ENCODE measurements at regions not wholly inside any gene's neighbourhood (a gene's known extent, or its start where the extent isn't known, plus 50 kb on each side); places are given as distances from the start of the nearest gene placed in this dataset.
"Not testable (repeated sequence)": the region's sequence is repeated elsewhere in the genome, so short reads cannot be mapped to it uniquely, and the experiment has no call there.

DNA sequence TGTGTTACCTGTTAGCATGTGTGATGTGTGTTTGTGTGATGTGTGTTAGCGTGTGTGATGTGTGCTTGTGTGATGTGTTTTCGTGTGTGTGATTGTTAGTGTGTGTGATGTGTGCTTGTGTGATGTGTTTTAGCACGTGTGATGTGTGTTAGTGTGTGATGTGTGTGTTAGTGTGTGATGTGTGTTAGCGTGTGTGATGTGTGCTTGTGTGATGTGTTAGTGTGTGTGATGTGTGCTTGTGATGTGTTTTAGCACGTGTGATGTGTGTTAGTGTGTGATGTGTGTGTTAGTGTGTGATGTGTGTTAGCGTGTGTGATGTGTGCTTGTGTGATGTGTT, 68.4 kb upstream of the CFAP46 start:
- not testable (repeated sequence) for H3K4me1 ChIP-seq (ENCODE audit: control insufficient read depth in 1 of 2, insufficient read depth in 2 of 2, low read length in 2 of 2); H3K4me3 ChIP-seq (ENCODE audit: low read depth in 1 of 2, low read length in 2 of 2); H3K27ac ChIP-seq (ENCODE audit: low read length); H3K9me3 ChIP-seq (ENCODE audit: control insufficient read depth in 1 of 2, low read length in 2 of 2); H3K27me3 ChIP-seq (ENCODE audit: low read depth, low read length); H3K36me3 ChIP-seq (ENCODE audit: control insufficient read depth in 1 of 2, insufficient read depth in 2 of 2, low read length in 2 of 2)

DNA sequence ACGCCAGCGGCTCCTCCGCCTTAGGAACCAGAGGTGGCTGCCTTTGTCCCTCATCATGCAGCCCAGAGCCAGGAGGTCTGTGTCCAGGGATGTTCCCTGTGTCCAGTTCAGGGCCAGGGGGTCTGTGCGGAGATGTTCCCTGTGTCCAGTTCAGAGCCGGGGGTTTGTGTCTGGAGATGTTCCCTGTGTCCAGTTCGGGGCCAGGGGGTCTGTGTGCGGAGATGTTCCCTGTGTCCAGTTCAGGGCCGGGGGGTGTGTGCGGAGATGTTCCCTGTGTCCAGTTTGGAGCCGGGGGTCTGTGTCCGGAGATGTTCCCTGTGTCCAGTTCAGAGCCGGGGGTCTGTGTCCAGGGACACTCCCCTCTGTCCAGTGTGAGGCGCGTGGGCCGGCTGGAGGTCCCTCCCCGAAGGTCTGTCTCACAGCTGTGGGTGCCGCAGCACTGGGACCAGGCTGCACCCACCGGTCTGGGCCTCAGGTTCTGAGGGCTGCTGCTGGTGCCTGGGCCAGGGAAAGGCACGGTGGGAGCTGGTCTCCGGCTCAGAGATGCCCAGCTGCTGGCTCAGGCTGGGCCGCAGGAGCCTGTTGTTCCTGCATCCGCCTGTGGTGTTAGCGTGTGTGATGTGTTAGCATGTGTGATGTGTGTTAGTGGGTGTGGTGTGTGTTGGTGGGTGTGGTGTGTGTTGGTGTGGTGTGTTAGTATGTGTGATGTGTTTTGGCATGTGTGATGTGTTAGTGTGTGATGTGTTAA, 67.9 kb upstream of the CFAP46 start:
- H3K36me3 ChIP-seq (ENCODE audit: control insufficient read depth in 1 of 2, insufficient read depth in 2 of 2, low read length in 2 of 2) = no peaks in the 10 kb centered on the region
- no peaks in the 10 kb centered on the region for H3K27me3 ChIP-seq (ENCODE audit: low read depth, low read length)
- H3K4me3 ChIP-seq (ENCODE audit: low read depth in 1 of 2, low read length in 2 of 2) = no peak overlapping the region
- H3K9me3 ChIP-seq (ENCODE audit: control insufficient read depth in 1 of 2, low read length in 2 of 2) = no peaks in the 10 kb centered on the region
- no peak overlapping the region for H3K27ac ChIP-seq (ENCODE audit: low read length)
- H3K4me1 ChIP-seq (ENCODE audit: control insufficient read depth in 1 of 2, insufficient read depth in 2 of 2, low read length in 2 of 2) = no peaks in the 10 kb centered on the region

DNA sequence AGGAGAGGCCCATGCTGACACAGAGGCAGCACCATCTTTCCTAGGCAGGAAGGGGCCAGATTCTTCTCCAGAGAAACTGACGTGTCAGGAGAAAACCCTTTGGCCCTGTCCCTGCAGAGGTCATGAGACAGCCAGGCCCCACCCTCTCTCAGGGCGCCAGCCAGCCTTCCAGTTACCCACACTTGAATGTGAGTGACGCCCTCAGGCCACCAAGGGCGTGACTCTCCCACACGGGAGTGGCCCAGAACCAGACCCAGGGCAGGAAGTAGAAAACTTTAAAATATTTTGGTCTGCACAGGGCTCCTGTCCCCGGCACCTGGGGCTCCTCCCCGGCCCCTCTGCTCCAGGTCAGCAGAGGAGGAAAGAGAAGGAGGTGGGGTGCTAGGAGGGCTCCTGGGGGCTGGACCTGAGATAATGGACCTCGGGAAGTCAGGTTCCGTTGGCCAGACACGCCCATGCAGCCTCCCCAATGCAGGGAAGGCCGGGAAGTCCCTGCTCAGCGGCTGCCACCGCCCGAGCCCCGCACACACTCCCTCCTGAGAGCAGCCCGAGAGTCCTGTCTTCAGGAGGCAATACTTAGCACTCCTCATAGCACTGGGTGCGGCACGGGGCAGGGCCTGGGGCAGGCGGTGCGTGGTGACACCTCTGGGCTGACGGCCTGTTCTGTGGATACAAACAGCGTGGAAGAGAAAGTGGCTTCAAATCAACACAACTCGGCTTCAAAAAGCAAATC, 67.0 kb upstream of the CFAP46 start:
- H3K4me3 ChIP-seq (ENCODE audit: low read depth in 1 of 2, low read length in 2 of 2) = no peak overlapping the region
- no peak overlapping the region for H3K27ac ChIP-seq (ENCODE audit: low read length)

GRCh38 chr10:133008736-133009135, 66.4 kb upstream of the CFAP46 start:
- H3K36me3 ChIP-seq (ENCODE audit: control insufficient read depth in 1 of 2, insufficient read depth in 2 of 2, low read length in 2 of 2) = no peaks in the 10 kb centered on the region
- H3K4me1 ChIP-seq (ENCODE audit: control insufficient read depth in 1 of 2, insufficient read depth in 2 of 2, low read length in 2 of 2) = no peaks in the 10 kb centered on the region
- H3K4me3 ChIP-seq (ENCODE audit: low read depth in 1 of 2, low read length in 2 of 2) = no peak overlapping the region
- no peaks in the 10 kb centered on the region for H3K27me3 ChIP-seq (ENCODE audit: low read depth, low read length)
- no peaks in the 10 kb centered on the region for H3K9me3 ChIP-seq (ENCODE audit: control insufficient read depth in 1 of 2, low read length in 2 of 2)
- no peak overlapping the region for H3K27ac ChIP-seq (ENCODE audit: low read length)

More for the DNA sequence above, 67.0 kb upstream of the CFAP46 start:
- Histone ChIP-seq H3K9me3 (ENCODE audit: control insufficient read depth in 1 of 2, low read length in 2 of 2) (no peaks in the 10 kb centered on the region), H3K4me1 (ENCODE audit: control insufficient read depth in 1 of 2, insufficient read depth in 2 of 2, low read length in 2 of 2) (no peaks in the 10 kb centered on the region), H3K36me3 (ENCODE audit: control insufficient read depth in 1 of 2, insufficient read depth in 2 of 2, low read length in 2 of 2) (no peaks in the 10 kb centered on the region), H3K27me3 (ENCODE audit: low read depth, low read length) (no peaks in the 10 kb centered on the region)

- Histone ChIP-seq H3K4me3 (ENCODE audit: low read depth in 1 of 2, low read length in 2 of 2) (no peak overlapping the region), H3K27ac (ENCODE audit: low read length) (no peak overlapping the region), H3K36me3 (ENCODE audit: control insufficient read depth in 1 of 2, insufficient read depth in 2 of 2, low read length in 2 of 2) (no peaks in the 10 kb centered on the region), H3K4me1 (ENCODE audit: control insufficient read depth in 1 of 2, insufficient read depth in 2 of 2, low read length in 2 of 2) (no peaks in the 10 kb centered on the region), H3K9me3 (ENCODE audit: control insufficient read depth in 1 of 2, low read length in 2 of 2) (no peaks in the 10 kb centered on the region), H3K27me3 (ENCODE audit: low read depth, low read length) (no peaks in the 10 kb centered on the region)
Observed at GRCh38 chr10:133008196-133008595, 65.8 kb upstream of the CFAP46 start.

DNA sequence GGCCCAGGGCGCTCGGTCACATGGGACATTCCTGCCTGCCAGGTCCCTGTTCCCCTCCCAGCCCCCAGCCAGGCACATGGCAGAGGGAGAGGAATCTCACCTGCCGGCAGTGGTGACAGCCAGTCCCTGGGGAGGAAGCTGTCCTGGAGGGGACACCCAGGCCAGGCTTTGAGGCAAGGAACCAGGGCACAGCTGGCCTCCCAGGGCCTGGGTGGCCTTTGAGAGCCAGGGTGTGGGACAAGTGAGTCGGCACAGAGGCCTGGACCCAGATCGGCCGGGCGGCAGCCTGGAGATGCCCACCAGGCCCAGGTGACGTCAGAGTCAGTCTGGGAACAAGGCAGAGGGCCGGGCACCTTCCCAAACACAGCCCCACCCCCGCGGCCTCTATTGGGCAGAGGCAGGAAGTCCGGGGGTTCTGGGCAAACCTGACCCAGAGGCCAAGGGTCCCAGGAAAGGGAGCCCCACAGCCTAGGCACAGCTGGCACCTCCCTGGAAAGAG, 65.0 kb upstream of the CFAP46 start:
- H3K36me3 ChIP-seq (ENCODE audit: control insufficient read depth in 1 of 2, insufficient read depth in 2 of 2, low read length in 2 of 2) = no peaks in the 10 kb centered on the region
- no peaks in the 10 kb centered on the region for H3K9me3 ChIP-seq (ENCODE audit: control insufficient read depth in 1 of 2, low read length in 2 of 2)
- no peak overlapping the region for H3K4me3 ChIP-seq (ENCODE audit: low read depth in 1 of 2, low read length in 2 of 2)
- no peaks in the 10 kb centered on the region for H3K4me1 ChIP-seq (ENCODE audit: control insufficient read depth in 1 of 2, insufficient read depth in 2 of 2, low read length in 2 of 2)
- H3K27me3 ChIP-seq (ENCODE audit: low read depth, low read length) = no peaks in the 10 kb centered on the region
- H3K27ac ChIP-seq (ENCODE audit: low read length) = no peak overlapping the region

- no peaks in the 10 kb centered on the region for H3K36me3 ChIP-seq (ENCODE audit: control insufficient read depth in 1 of 2, insufficient read depth in 2 of 2, low read length in 2 of 2)
- no peaks in the 10 kb centered on the region for H3K27me3 ChIP-seq (ENCODE audit: low read depth, low read length)
- H3K4me1 ChIP-seq (ENCODE audit: control insufficient read depth in 1 of 2, insufficient read depth in 2 of 2, low read length in 2 of 2) = no peaks in the 10 kb centered on the region
- no peak overlapping the region for H3K27ac ChIP-seq (ENCODE audit: low read length)
- H3K9me3 ChIP-seq (ENCODE audit: control insufficient read depth in 1 of 2, low read length in 2 of 2) = no peaks in the 10 kb centered on the region
- no peak overlapping the region for H3K4me3 ChIP-seq (ENCODE audit: low read depth in 1 of 2, low read length in 2 of 2)
Observed at GRCh38 chr10:133006806-133007205, 64.4 kb upstream of the CFAP46 start.

- H3K4me3 ChIP-seq (ENCODE audit: low read depth in 1 of 2, low read length in 2 of 2) = no peak overlapping the region
Observed at GRCh38 chr10:133006202-133006601, 63.8 kb upstream of the CFAP46 start.

DNA sequence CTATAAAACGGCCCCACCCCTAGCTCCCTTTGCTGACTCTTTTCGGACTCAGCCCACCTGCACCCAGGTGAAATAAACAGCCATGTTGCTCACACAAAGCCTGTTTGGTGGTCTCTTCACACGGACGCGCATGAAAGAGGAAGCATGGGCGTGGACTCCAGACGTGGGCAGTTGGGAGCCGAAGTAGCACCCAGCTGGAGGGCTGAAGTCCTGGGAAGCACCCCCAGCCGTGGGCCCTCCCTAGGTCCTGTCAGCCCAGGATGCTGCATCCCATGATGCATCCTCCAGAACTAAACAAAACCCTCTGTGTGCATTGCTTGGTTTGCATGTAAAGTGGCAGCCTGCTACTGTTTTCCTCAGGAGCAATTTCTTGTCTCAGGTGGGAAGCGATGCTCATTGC, 62.1 kb upstream of the CFAP46 start:
- no peak overlapping the region for H3K4me3 ChIP-seq (ENCODE audit: low read depth in 1 of 2, low read length in 2 of 2)
- H3K27ac ChIP-seq (ENCODE audit: low read length) = no peak overlapping the region
- no peaks in the 10 kb centered on the region for H3K9me3 ChIP-seq (ENCODE audit: control insufficient read depth in 1 of 2, low read length in 2 of 2)
- H3K4me1 ChIP-seq (ENCODE audit: control insufficient read depth in 1 of 2, insufficient read depth in 2 of 2, low read length in 2 of 2) = no peaks in the 10 kb centered on the region
- no peaks in the 10 kb centered on the region for H3K27me3 ChIP-seq (ENCODE audit: low read depth, low read length)
- no peaks in the 10 kb centered on the region for H3K36me3 ChIP-seq (ENCODE audit: control insufficient read depth in 1 of 2, insufficient read depth in 2 of 2, low read length in 2 of 2)

More at GRCh38 chr10:133006202-133006601, 63.8 kb upstream of the CFAP46 start:
- Histone ChIP-seq H3K9me3 (ENCODE audit: control insufficient read depth in 1 of 2, low read length in 2 of 2) (no peaks in the 10 kb centered on the region), H3K27me3 (ENCODE audit: low read depth, low read length) (no peaks in the 10 kb centered on the region), H3K27ac (ENCODE audit: low read length) (no peak overlapping the region), H3K4me1 (ENCODE audit: control insufficient read depth in 1 of 2, insufficient read depth in 2 of 2, low read length in 2 of 2) (no peaks in the 10 kb centered on the region), H3K36me3 (ENCODE audit: control insufficient read depth in 1 of 2, insufficient read depth in 2 of 2, low read length in 2 of 2) (no peaks in the 10 kb centered on the region)

DNA sequence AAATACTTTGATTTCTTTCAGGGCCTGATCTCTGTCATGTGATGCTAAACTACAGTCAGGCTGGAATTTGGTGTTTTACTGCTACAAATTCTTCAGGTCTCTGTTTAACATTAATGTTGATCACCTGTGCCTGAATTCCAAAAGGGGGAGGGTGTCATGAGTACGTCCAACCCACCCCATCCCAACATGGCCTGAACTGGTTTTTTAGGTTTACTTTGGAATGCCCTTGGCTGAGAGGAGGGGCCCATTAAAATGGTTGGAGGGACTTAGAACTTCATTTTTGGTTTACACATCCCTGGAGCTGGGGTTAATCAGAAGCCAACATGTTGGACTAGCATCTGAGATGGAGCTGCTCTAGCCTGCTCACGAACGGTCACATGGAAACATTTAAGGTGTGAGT, 60.8 kb upstream of the CFAP46 start:
- no peaks in the 10 kb centered on the region for H3K36me3 ChIP-seq (ENCODE audit: control insufficient read depth in 1 of 2, insufficient read depth in 2 of 2, low read length in 2 of 2)
- no peaks in the 10 kb centered on the region for H3K27me3 ChIP-seq (ENCODE audit: low read depth, low read length)
- H3K4me3 ChIP-seq (ENCODE audit: low read depth in 1 of 2, low read length in 2 of 2) = no peak overlapping the region
- H3K4me1 ChIP-seq (ENCODE audit: control insufficient read depth in 1 of 2, insufficient read depth in 2 of 2, low read length in 2 of 2) = no peaks in the 10 kb centered on the region
- no peaks in the 10 kb centered on the region for H3K9me3 ChIP-seq (ENCODE audit: control insufficient read depth in 1 of 2, low read length in 2 of 2)
- H3K27ac ChIP-seq (ENCODE audit: low read length) = no peak overlapping the region

DNA sequence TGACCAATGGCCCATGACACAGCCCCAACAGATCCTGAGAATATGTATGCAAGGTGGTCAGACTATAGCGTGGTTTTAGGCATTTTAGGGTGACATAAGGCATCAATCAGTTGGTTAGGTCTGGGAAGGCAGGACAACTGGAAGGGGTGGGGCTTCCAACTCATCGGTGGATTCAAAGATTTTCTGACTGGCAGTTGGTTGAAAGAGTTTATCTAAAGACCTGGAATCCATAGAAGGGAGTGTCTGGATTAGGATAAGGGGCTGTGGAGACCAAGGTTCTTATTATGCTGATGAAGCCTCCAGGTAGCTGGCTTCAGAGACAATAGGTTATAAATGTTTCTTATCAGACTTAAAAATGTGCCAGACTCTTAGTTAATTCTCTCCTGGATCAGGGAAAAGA, 60.3 kb upstream of the CFAP46 start:
- Histone ChIP-seq H3K4me3 (ENCODE audit: low read depth in 1 of 2, low read length in 2 of 2) (no peak overlapping the region), H3K9me3 (ENCODE audit: control insufficient read depth in 1 of 2, low read length in 2 of 2) (no peaks in the 10 kb centered on the region), H3K27me3 (ENCODE audit: low read depth, low read length) (no peaks in the 10 kb centered on the region), H3K4me1 (ENCODE audit: control insufficient read depth in 1 of 2, insufficient read depth in 2 of 2, low read length in 2 of 2) (no peaks in the 10 kb centered on the region), H3K36me3 (ENCODE audit: control insufficient read depth in 1 of 2, insufficient read depth in 2 of 2, low read length in 2 of 2) (no peaks in the 10 kb centered on the region), H3K27ac (ENCODE audit: low read length) (no peak overlapping the region)

All from muscle layer of duodenum (tissue), 2 donors.